ENCODE measurements at regions not wholly inside any gene's neighbourhood (a gene's known extent, or its start where the extent isn't known, plus 50 kb on each side); places are given as distances from the start of the nearest gene placed in this dataset.

GRCh38 chr11:40030867-40031266 is 1428.6 kb downstream of the LRRC4C start:
- no TSS peak for BruUV-seq (replicated peaks)
- ChIA-PET POLR2A (no interaction called here), CTCF (ENCODE audit: low intra/inter-chr PET ratio) (no interaction called here)
- H2AFZ ChIP-seq (ENCODE audit: low read depth, low read length): no peak overlapping the region
- no peaks in the 10 kb centered on the region for H4K20me1 ChIP-seq (replicated peaks; ENCODE audit: control insufficient read depth, insufficient read depth, low read length)
- no peaks in the 10 kb centered on the region for H3K9me1 ChIP-seq (ENCODE audit: control insufficient read depth, insufficient read depth, low read length)
- FAIRE-seq (no peak), ATAC-seq (no peak), DNase-seq (ENCODE audit: extremely low read depth in 1 of 4, low spot score in 3 of 4) (no peak)
- H3K9ac ChIP-seq (ENCODE audit: insufficient read depth in 1 of 2, low read depth in 2 of 2, low read length in 2 of 2): no peak overlapping the region
- 0% methylated on average over 2 of the region's 2 CpGs for WGBS (ENCODE audit: insufficient coverage, low coverage, missing lambda C conversion rate)
- no peak overlapping the region for H3K4me2 ChIP-seq (ENCODE audit: insufficient read depth, low read length)
- no peaks in the 10 kb centered on the region for H3K9me3 ChIP-seq (replicated peaks; ENCODE audit: control insufficient read depth, insufficient read depth, low read depth, low read length)
- intact Hi-C loops (cut with micrococcal nuclease): no loop called here
- in situ Hi-C loops (cut with MboI): no loop called here
- H3K27me3 ChIP-seq (ENCODE audit: control insufficient read depth in 2 of 2, insufficient read depth in 2 of 2, low read length in 2 of 2): no peaks in the 10 kb centered on the region
- H3K79me2 ChIP-seq (ENCODE audit: control insufficient read depth, insufficient read depth, low read length): no peaks in the 10 kb centered on the region
- H3K36me3 ChIP-seq (ENCODE audit: control insufficient read depth, insufficient read depth, low read length): no peaks in the 10 kb centered on the region
- no peak overlapping the region for H3K4me3 ChIP-seq
- no peak overlapping the region for H3K27ac ChIP-seq (ENCODE audit: extremely low read depth, low read depth, low read length)
- no peaks in the 10 kb centered on the region for H3K4me1 ChIP-seq (replicated peaks in 1 of 2; ENCODE audit: control insufficient read depth in 2 of 2, insufficient read depth in 2 of 2, low read length in 2 of 2)
- TF ChIP-seq ATF2 (CRISPR knock-in tag; IDR thresholded peaks at IDR 0.05) (no peak), ARNT (IDR thresholded peaks at IDR 0.05) (no peak), ZNF384 (IDR thresholded peaks at IDR 0.05; ENCODE audit: low read depth, low read length) (no peak), PRPF4 (IDR thresholded peaks at IDR 0.05; ENCODE audit: insufficient read depth, low read depth, low read length, poor library complexity, severe bottlenecking) (no peak), NR2C1 (IDR thresholded peaks at IDR 0.05) (no peak), NR2C1 (tag; IDR thresholded peaks at IDR 0.05) (no peak), SRSF9 (IDR thresholded peaks at IDR 0.05; ENCODE audit: borderline replicate concordance, low read depth, low read length) (no peak), NCOA2 (IDR thresholded peaks at IDR 0.05; ENCODE audit: partially characterized antibody in 2 of 2) (no peak)
